HepG2 (cell line): ENCODE measurements at regions not wholly inside any gene's neighbourhood (a gene's known extent, or its start where the extent isn't known, plus 50 kb on each side); places are given as distances from the start of the nearest gene placed in this dataset.

Experiments
- ATAC-seq: fragments of 200-7000 bp; cut with Tn5 transposase; 3 replicates; pipeline ENCODE4 v1.9.1; 2020; ENCODE audit warnings: mild to moderate bottlenecking, moderate library complexity
- BruUV-seq: library from RNA; stranded (reverse); fragments of 400-500 nt; replicated peaks from 2 replicates; lab custom pipeline; 2021; lab: Mats Ljungman, UMichigan
- CTCF ChIA-PET: fragments of 300-600 bp; formaldehyde crosslinking; extraction: SDS; loops from one replicate; lab custom pipeline; 2021; ENCODE audit warnings: low total read pairs, inconsistent platforms, low intra/inter-chr PET ratio; lab: Yijun Ruan, JAX
- POLR2A ChIA-PET: fragments of 350-600 bp; sonication (Branson Sonifier 250); formaldehyde crosslinking; loops from one replicate; lab custom pipeline; 2020; ENCODE audit warnings: antibody characterized with exemption, inconsistent platforms; lab: Yijun Ruan, JAX
- DNase-seq: peaks from one replicate; pipeline ENCODE4 v3.0.0-alpha.2; 2015; ENCODE audit warnings: low spot score
- FAIRE-seq: peaks from 3 replicates; lab custom pipeline; 2011; peaks lifted over from hg19 to GRCh38; lab: Jason Lieb, UNC
- H2AFZ ChIP-seq: one replicate; pipeline ENCODE4 v1.6.1; 2011; ENCODE audit warnings: low read length, inconsistent platforms
- H3K27ac ChIP-seq: fragments of 300-600 bp; 3 replicates; pipeline ENCODE4 v1.8.0; 2011; ENCODE audit warnings: mixed run types, mild to moderate bottlenecking, mixed read lengths, low read length, inconsistent platforms; ENCODE audit not compliant: insufficient read depth; ENCODE audit errors: extremely low read length
- H3K27me3 ChIP-seq, 2 experiments: fragments of 200-600 bp in 1 of 2; 2 replicates in 1 of 2; 3 replicates in 1 of 2; pipeline versions ENCODE4 v1.6.0 to v1.8.0; 2011; ENCODE audit warnings: low read length in 2 of 2, mild to moderate bottlenecking in 2 of 2, moderate library complexity in 2 of 2, inconsistent platforms in 1 of 2; ENCODE audit not compliant: insufficient read depth in 2 of 2, control insufficient read depth in 1 of 2
- H3K36me3 ChIP-seq, 2 experiments: fragments of 200-600 bp in 1 of 2; replicated peaks in 1 of 2; 2 replicates in 1 of 2; 3 replicates in 1 of 2; pipeline versions ENCODE4 v1.5.1 to v1.8.0; 2011; ENCODE audit warnings: low read length in 2 of 2, inconsistent platforms in 1 of 2; ENCODE audit not compliant: insufficient read depth in 2 of 2, control insufficient read depth in 1 of 2
- H3K4me1 ChIP-seq: 2 replicates; pipeline ENCODE4 v1.5.1; 2012; ENCODE audit warnings: low read length, inconsistent platforms; ENCODE audit not compliant: insufficient read depth
- H3K4me2 ChIP-seq: 2 replicates; pipeline ENCODE4 v1.6.0; 2011; ENCODE audit warnings: low read depth, low read length, inconsistent platforms
- H3K4me3 ChIP-seq, 3 experiments: fragments of 200-600 bp in 1 of 3; sonication (generic), shearing (Covaris generic) in 1 of 3; replicated peaks in 1 of 3; 2 replicates each; pipeline ENCODE4 v1.5.1; 2011 to 2016; ENCODE audit warnings: low read length in 3 of 3, inconsistent platforms in 2 of 3, low read depth in 2 of 3, mild to moderate bottlenecking in 2 of 3, control low read depth in 1 of 3, mixed read lengths in 1 of 3; ENCODE audit not compliant: insufficient read depth in 1 of 3
- H3K79me2 ChIP-seq: one replicate; pipeline ENCODE4 v1.6.1; 2011; ENCODE audit warnings: low read length, inconsistent platforms; ENCODE audit not compliant: insufficient read depth
- H3K9ac ChIP-seq: 2 replicates; pipeline ENCODE4 v1.6.0; 2011; ENCODE audit warnings: mild to moderate bottlenecking, low read depth, low read length, inconsistent platforms; ENCODE audit not compliant: insufficient read depth
- H3K9me3 ChIP-seq: 2 replicates; pipeline ENCODE4 v1.5.1; 2012; ENCODE audit warnings: mild to moderate bottlenecking, low read length
- H4K20me1 ChIP-seq: 2 replicates; pipeline ENCODE4 v1.6.0; 2011; ENCODE audit warnings: inconsistent platforms, mild to moderate bottlenecking, low read length, moderate library complexity; ENCODE audit not compliant: insufficient read depth
- AHDC1 ChIP-seq: sonication (generic); formaldehyde crosslinking; IDR thresholded peaks from 2 replicates; pipeline ENCODE4 v1.5.1; 2020; ENCODE audit warnings: mild to moderate bottlenecking, missing genetic modification reagents, borderline replicate concordance
- CCAR2 ChIP-seq: fragments of 200-400 bp; formaldehyde crosslinking; optimal IDR thresholded peaks from 2 replicates; pipeline ENCODE3; 2018; ENCODE audit warnings: low read depth, mild to moderate bottlenecking, low read length, moderate library complexity
- EZH2 ChIP-seq: conservative IDR thresholded peaks from 2 replicates; pipeline ENCODE4 v1.6.1; 2012; ENCODE audit warnings: mild to moderate bottlenecking, low read depth, low read length, moderate library complexity
- FUBP1 ChIP-seq: sonication (generic); formaldehyde crosslinking; IDR thresholded peaks from 2 replicates; pipeline ENCODE4 v1.5.1; 2020; ENCODE audit warnings: missing genetic modification reagents, mild to moderate bottlenecking, borderline replicate concordance
- GPN1 ChIP-seq: sonication (generic); formaldehyde crosslinking; IDR thresholded peaks from 2 replicates; pipeline ENCODE4 v1.5.1; 2020; ENCODE audit warnings: missing genetic modification reagents, borderline replicate concordance
- GZF1 ChIP-seq: sonication (generic); formaldehyde crosslinking; IDR thresholded peaks from 2 replicates; pipeline ENCODE4 v1.5.1; 2020; ENCODE audit warnings: mild to moderate bottlenecking, missing genetic modification reagents
- PHF20 ChIP-seq: sonication (generic); formaldehyde crosslinking; IDR thresholded peaks from 2 replicates; pipeline ENCODE4 v1.5.0; 2020; ENCODE audit warnings: mild to moderate bottlenecking, missing genetic modification reagents
- RNF219 ChIP-seq: sonication (generic); formaldehyde crosslinking; IDR thresholded peaks from 2 replicates; pipeline ENCODE4 v1.5.0; 2020; ENCODE audit warnings: mild to moderate bottlenecking, missing genetic modification reagents
- SIX1 ChIP-seq: sonication (generic); formaldehyde crosslinking; IDR thresholded peaks from 2 replicates; pipeline ENCODE4 v1.4.0; 2020; ENCODE audit warnings: missing genetic modification reagents, borderline replicate concordance
- STAT5B ChIP-seq: sonication (generic); formaldehyde crosslinking; IDR thresholded peaks from 2 replicates; pipeline ENCODE4 v1.4.0; 2020; ENCODE audit warnings: missing genetic modification reagents
- ZKSCAN1 ChIP-seq: fragments of 150-350 bp; IDR thresholded peaks from 2 replicates; pipeline ENCODE4 v1.6.1; 2014; ENCODE audit warnings: low read length
- WGBS: methylation state at CpG from one replicate; pipeline ENCODE4 v1.1.6; 2017; ENCODE audit warnings: low lambda C conversion rate; 5-methylcytosine and 5-hydroxymethylcytosine counted together
- in situ Hi-C: cut with HindIII; loops from 2 replicates; pipeline ENCODE4 v1.10.0; 2017; ENCODE audit warnings: low pct_unique_long_range_greater_than_20kb; ENCODE audit not compliant: extremely low pct_ligation_motif_present
- intact Hi-C: fragments of 100-400 bp; cut with micrococcal nuclease; formaldehyde crosslinking; loops from one replicate; pipeline ENCODE4 v1.10.0; 2022; ENCODE audit not compliant: unreplicated experiment
- TF ChIP-seq, protein P1 (sequence below): IDR thresholded peaks from 2 replicates; pipeline ENCODE4 v1.6.1; 2016; ENCODE audit warnings: mild to moderate bottlenecking, missing biosample characterization, missing genetic modification reagents
- TF ChIP-seq, protein P2 (sequence below): IDR thresholded peaks from 2 replicates; pipeline ENCODE4 v1.6.1; 2016; ENCODE audit warnings: missing biosample characterization, missing genetic modification reagents, low read depth

DNA sequence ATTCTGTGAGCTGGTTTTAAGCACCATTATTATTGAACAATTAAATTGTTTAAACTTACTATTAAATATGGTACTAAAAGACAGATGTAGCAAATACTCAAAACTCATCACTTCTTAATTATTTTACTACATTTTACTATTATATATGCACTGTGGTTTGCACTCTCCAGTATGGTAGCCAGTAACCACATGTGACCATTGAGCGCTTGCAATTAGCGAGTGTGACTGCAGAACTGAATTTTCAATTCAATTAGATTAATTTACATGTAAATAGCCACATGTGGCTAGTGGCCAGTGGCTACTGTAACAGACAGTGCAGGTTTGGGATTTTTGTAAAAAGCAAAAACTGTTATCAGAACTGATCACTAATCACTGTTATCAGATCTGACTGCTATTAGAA is 208.2 kb upstream of the SOX21 start:
- POLR2A ChIA-PET = no interaction called here
- ATAC-seq (no peak), DNase-seq (no peak), FAIRE-seq (no peak)
- Histone ChIP-seq H2AFZ (no peak overlapping the region), H3K27ac (no peak overlapping the region), H4K20me1 (no peaks in the 10 kb centered on the region), H3K9ac (no peak overlapping the region), H3K36me3 (no peaks in the 10 kb centered on the region), H3K4me1 (no peaks in the 10 kb centered on the region), H3K4me2 (no peak overlapping the region), H3K27me3 (peaks cover 0 to 9% of the 10 kb centered on the region in 2 experiments; a peak in 1 of 5 replicates), H3K79me2 (no peaks in the 10 kb centered on the region), H3K4me3 (no peak overlapping the region), H3K9me3 (no peaks in the 10 kb centered on the region)
- in situ Hi-C loops = no loop called here
- no TSS peak for BruUV-seq
- intact Hi-C loops = no loop called here
- CTCF ChIA-PET = no interaction called here
- WGBS = 29% methylated on average over 2 of the region's 2 CpGs
- TF ChIP-seq, protein P1, sequence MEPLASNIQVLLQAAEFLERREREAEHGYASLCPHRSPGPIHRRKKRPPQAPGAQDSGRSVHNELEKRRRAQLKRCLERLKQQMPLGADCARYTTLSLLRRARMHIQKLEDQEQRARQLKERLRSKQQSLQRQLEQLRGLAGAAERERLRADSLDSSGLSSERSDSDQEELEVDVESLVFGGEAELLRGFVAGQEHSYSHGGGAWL = no peak
- TF ChIP-seq SIX1 (no peak), PHF20 (CRISPR knock-in tag) (no peak), AHDC1 (CRISPR knock-in tag) (no peak), RNF219 (CRISPR knock-in tag) (no peak), STAT5B (CRISPR knock-in tag) (no peak), CCAR2 (no peak), EZH2 (no peak), FUBP1 (CRISPR knock-in tag) (no peak), ZKSCAN1 (no peak), GPN1 (no peak), GZF1 (CRISPR knock-in tag) (no peak)
- TF ChIP-seq, protein P2, sequence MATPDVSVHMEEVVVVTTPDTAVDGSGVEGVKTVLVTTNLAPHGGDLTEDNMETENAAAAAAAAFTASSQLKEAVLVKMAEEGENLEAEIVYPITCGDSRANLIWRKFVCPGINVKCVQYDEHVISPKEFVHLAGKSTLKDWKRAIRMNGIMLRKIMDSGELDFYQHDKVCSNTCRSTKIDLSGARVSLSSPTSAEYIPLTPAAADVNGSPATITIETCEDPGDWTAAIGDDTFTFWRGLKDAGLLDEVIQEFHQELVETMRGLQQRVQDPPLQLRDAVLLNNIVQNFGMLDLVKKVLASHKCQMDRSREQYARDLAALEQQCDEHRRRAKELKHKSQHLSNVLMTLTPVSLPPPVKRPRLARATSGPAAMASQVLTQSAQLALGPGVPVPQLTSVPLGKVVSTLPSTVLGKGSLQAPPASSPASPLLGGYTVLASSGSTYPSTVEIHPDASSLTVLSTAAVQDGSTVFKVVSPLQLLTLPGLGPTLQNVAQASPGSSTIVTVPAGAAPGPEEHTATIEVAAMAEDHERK (CRISPR knock-in tag) = no peak
